NCI-H1417 treated with DMSO at 0.1 percent for 48 hours (cell line): ENCODE measurements at regions not wholly inside any gene's neighbourhood (a gene's known extent, or its start where the extent isn't known, plus 50 kb on each side); places are given as distances from the start of the nearest gene placed in this dataset.

Experiments
- DNase-seq: peaks from one replicate; lab custom pipeline; 2025; lab: John Stamatoyannopoulos, UW

GRCh38 chr2:139946690-139947089 is 1166.5 kb upstream of the NXPH2 start:
- DNase-seq, result no peak

- no peak for DNase-seq
Observed at GRCh38 chr2:139940686-139941085, 1160.5 kb upstream of the NXPH2 start.

- DNase-seq, result no peak
Observed at GRCh38 chr2:139925903-139926302, 1145.7 kb upstream of the NXPH2 start.

GRCh38 chr2:139924070-139924469 is 1143.9 kb upstream of the NXPH2 start:
- DNase-seq, result no peak

GRCh38 chr2:139918982-139919381 is 1138.8 kb upstream of the NXPH2 start:
- no peak for DNase-seq

- no peak for DNase-seq
Observed at GRCh38 chr2:139917690-139918384, 1137.6 kb upstream of the NXPH2 start.

- DNase-seq, result no peak
Observed at GRCh38 chr2:139916822-139917221, 1136.6 kb upstream of the NXPH2 start.

GRCh38 chr2:139911160-139911559 is 1131.0 kb upstream of the NXPH2 start:
- DNase-seq, result no peak

- DNase-seq, result no peak
Observed at GRCh38 chr2:139909136-139909535, 1128.9 kb upstream of the NXPH2 start.

GRCh38 chr2:139905624-139906023 is 1125.4 kb upstream of the NXPH2 start:
- no peak for DNase-seq

GRCh38 chr2:139891636-139892035 is 1111.4 kb upstream of the NXPH2 start:
- no peak for DNase-seq

- no peak for DNase-seq
Observed at GRCh38 chr2:139885921-139886498, 1105.8 kb upstream of the NXPH2 start.

- DNase-seq, result no peak
Observed at GRCh38 chr2:139876964-139877363, 1096.8 kb upstream of the NXPH2 start.

- DNase-seq, result no peak
Observed at GRCh38 chr2:139876321-139876720, 1096.1 kb upstream of the NXPH2 start.

GRCh38 chr2:139872503-139872902 is 1092.3 kb upstream of the NXPH2 start:
- no peak for DNase-seq

- DNase-seq, result no peak
Observed at GRCh38 chr2:139872032-139872431, 1091.8 kb upstream of the NXPH2 start.

- no peak for DNase-seq
Observed at GRCh38 chr2:139867601-139868226, 1087.5 kb upstream of the NXPH2 start.

GRCh38 chr2:139864821-139865302 is 1084.7 kb upstream of the NXPH2 start:
- no peak for DNase-seq

- DNase-seq, result no peak
Observed at GRCh38 chr2:139854769-139855483, 1074.7 kb upstream of the NXPH2 start.

GRCh38 chr2:139850254-139850890 is 1070.2 kb upstream of the NXPH2 start:
- no peak for DNase-seq

GRCh38 chr2:139836769-139837168 is 1056.6 kb upstream of the NXPH2 start:
- DNase-seq, result peak; percentile 27

- DNase-seq, result no peak
Observed at GRCh38 chr2:139835101-139835500, 1054.9 kb upstream of the NXPH2 start.
